SW480 (cell line): ENCODE measurements at regions not wholly inside any gene's neighbourhood (a gene's known extent, or its start where the extent isn't known, plus 50 kb on each side); places are given as distances from the start of the nearest gene placed in this dataset.
A peak's percentile ranks its signal among the peaks of the same experiment; 100 is the strongest.
"Not testable (repeated sequence)": the region's sequence is repeated elsewhere in the genome, so short reads cannot be mapped to it uniquely, and the experiment has no call there.

Experiments
- DNase-seq: peaks from one replicate; pipeline ENCODE4 v3.0.0-alpha.2; 2016; ENCODE audit warnings: low spot score

DNA sequence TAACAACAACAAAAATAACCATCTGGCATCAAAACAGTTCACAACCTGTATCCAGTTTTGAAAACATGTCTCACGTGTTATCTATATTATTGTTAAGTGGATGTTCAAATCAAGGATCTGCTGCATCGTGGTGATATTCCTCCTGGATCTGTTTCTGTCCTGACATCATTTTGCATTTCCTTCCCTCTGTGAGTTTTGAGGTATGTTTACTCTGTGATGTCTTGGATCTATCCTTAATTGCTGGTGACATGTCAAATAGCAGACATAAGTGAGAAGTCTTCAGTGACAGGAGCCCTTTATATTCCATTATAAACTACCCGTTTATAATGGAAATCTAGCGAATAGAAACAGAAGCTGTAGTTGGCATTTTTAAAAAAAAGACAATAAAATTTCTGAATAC is 381.8 kb upstream of the NOX3 start:
- DNase-seq = no peak

DNA sequence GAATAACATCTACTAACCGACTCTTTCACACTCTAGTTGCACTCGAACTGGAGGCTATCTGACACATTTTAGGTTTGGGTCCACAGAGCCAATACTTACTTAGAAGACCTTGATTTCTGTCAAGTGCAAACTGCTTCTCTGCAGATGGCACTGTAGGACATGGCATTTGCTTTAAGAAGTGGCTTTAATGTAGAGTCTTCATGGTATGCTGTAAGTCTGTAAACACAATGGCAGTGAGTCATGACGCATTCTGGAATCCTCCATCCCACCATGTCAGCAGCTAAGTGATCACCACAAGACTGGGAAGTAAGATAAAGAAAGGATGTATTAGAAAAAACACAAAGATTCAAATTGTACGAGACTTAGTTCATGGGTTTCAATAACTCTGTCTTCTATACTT is 377.0 kb upstream of the NOX3 start:
- peak; percentile 9 for DNase-seq

DNA sequence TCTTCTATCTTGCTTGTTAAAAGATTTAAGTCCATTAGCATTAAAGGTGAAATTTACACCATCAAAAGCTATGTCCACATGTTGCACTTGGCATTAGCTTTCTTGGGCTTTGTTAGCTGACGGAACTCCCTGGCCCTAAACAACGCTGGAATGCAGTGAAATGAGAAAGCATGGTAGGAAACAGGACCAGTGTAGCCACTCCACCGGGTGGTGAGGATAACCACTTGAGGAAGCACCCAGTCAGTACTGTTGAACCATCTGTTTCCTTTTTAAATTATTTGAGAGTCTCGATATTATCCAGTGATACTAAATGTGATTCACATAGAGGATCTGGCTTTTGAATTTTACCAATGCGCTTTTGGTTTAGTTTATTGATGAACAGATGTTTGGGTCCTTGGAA is 374.9 kb upstream of the NOX3 start:
- DNase-seq = no peak

- no peak for DNase-seq
These were observed 374.0 kb upstream of the NOX3 start for GRCh38 chr6:155829646-155830045.

GRCh38 chr6:155828989-155829388 is 373.4 kb upstream of the NOX3 start:
- DNase-seq = no peak

DNA sequence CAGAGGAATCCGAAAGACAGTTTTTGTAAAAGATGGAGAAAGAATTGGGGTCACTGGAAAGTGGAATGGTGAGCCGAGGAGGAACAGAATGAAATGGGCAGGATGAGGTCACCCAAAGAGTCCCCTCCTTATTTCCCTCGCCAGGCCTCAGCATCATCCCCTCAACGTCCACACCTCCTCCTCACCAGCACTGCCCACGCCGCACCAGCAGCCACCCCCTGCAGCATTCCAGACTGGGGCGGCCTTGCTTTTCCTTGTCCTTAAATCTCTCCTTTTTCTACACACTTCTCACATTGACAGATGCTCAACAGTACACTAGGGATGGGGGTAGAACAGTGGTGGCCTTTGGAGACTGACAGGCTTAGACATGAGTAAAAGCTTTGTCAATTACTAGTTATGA is 363.1 kb upstream of the NOX3 start:
- DNase-seq = no peak

GRCh38 chr6:155813548-155813947 is 357.9 kb upstream of the NOX3 start:
- DNase-seq = no peak

GRCh38 chr6:155807243-155807642 is 351.6 kb upstream of the NOX3 start:
- no peak for DNase-seq

GRCh38 chr6:155801046-155801445 is 345.4 kb upstream of the NOX3 start:
- DNase-seq = no peak

GRCh38 chr6:155798876-155799275 is 343.2 kb upstream of the NOX3 start:
- not testable (repeated sequence) for DNase-seq

DNA sequence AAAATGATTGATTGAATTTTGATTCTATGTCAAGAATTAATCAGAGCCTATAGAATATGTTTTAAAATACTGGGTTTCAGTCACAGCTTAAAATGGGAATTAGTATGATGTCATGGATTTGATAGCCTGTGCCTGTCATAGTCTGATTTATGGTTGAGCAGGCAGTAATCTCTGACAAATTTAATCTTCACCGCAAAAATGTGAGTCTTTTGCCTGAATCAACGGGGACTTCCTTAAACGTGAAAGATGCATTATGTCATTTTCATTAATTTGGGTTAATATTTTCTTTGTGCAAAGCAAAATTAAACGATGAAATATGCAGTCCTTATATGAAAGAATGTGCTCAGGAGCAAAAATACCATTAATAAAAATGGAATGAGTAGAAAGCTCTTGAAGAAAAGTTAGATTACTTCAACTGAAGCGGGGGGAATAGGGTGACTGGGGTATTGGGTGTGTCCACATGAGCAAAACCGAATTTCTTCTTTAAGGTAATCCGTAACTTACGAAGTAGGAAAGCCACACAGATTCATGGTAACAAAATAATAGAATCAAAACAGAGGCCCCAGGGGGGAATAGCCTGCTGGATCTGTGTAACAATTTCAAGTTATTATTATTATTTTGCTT is 339.6 kb upstream of the NOX3 start:
- DNase-seq = no peak

- DNase-seq = no peak
These were observed 336.3 kb upstream of the NOX3 start for GRCh38 chr6:155791891-155792290.

DNA sequence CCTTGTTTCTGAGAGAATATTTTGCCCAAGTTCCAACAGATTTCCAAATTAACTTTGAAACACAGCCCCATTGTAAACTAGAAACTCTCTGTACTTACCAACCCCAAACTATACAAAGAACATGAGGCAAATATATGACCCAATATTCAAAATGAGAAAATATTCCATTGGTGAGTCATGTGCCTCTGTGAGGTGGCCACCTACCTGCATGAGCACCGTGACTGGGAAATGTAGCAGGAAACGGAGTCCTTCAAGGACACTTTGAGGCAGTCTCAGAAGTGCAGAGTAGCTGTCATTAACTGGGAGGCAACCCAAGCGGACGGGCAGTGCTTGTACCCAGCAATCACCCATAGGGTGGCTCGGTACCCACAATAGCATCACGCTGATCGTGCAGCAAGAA is 335.5 kb upstream of the NOX3 start:
- DNase-seq = no peak

DNA sequence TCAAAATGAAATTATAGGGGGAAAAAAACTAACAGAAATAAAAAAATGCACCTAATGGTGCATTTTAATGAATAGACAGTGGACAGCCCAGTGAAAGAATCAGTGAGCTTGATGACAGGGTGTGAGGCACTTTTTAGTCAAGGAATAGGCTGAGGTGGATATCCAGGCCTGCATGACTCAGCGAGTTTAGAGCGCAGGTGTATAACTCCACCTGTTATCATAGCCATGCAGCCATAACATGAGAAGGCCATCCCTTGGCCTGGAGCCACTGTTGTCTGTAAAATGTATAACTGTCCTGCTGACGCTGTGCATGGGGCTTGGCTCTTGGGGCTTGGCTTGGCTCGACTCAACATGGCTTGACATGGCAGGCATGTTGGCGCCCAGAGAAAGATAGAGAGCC is 331.5 kb upstream of the NOX3 start:
- no peak for DNase-seq

DNA sequence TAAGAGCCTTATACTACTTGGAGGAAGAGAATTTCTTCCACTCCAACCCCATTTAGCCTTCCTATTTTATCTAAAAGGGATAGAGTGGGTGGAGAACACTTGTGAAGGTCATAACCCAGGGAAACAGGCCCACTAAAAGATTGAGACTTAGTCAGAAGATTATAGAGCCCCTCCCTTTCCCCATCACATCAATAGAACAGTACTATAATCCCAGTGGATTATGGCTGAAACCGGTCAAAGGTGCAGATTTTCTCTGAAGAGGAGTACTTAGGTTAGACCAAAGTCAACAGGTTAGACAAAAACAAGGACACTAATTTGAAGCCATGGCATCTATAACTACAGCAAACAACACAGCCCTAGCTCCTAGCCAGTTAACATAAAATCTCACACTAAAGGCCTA is 330.9 kb upstream of the NOX3 start:
- DNase-seq = no peak

DNA sequence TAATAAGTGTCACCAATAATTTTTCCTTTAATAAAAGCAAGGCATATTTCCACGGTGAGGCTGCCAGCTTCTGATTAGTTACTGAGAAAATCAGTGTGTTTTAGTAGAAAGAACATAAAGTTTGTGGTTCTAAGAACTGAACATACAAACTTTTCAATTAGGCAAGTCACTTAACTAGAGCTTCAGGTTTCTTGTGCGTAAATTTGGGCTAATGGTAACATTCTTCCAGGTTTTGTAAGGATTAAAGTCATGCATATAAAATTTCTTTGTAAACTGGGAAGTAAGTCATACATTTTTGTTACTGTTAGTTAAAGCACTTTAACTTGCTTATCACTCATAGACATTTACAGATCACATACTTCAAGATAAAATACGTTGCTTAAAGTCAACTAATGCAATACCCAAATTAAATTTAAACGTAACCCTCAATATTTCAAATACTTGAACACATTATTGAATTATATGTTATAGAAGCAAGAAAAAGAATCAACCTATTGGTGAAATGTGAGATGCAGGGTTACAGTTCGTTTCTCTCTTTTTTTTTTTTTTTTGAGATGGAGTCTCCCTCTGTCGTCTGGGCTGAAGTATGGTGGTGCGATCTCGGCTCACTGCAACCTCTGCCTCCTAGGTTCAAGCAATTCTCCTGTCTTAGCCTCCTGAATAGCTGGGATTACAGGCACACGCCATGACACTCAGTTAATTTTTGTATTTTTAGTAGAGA is 327.3 kb upstream of the NOX3 start:
- no peak for DNase-seq

DNA sequence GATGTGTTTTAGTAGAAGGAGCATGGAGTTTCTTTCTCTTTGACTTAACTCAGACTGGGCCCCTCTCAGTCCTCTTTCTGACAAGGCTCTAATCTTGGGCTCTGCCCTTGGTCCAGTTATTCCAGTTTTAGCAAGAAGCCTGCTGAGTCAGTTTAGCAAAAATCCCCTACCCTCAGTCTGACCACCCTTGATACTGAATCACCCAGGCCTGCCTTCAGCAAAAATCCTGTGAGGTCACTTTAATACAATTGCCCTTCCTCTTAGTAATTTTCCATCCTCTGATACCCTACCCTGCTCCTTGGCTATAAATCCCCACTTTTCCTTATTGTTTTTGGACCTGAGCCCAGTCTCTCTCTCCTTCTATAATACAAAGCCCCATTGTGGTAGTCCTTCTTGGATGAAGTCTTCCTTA is 326.7 kb upstream of the NOX3 start:
- DNase-seq = no peak

GRCh38 chr6:155779456-155779855 is 323.8 kb upstream of the NOX3 start:
- no peak for DNase-seq

DNA sequence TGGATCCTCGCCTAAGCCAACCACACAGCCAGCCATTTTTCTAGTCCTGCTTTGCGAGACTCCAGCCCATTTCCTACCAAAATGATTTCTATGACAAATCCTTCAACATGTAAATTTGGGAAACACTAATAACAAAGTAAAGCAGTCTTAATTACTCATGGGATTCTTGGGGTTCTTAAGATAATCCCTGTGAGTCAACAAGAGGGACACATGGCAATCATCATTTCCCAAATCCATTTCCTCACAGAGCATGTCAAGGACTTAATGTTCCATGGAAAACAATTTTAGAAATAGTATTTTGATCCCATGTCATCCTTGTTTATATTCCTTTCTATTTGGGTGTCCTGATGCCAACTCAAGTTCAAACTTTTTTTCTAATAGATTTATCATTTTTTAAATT is 322.7 kb upstream of the NOX3 start:
- no peak for DNase-seq

- DNase-seq = no peak
These were observed 316.2 kb upstream of the NOX3 start for GRCh38 chr6:155771822-155772221.

GRCh38 chr6:155770856-155771255 is 315.2 kb upstream of the NOX3 start:
- DNase-seq = no peak

- DNase-seq = no peak
These were observed 314.7 kb upstream of the NOX3 start for GRCh38 chr6:155770313-155770712.

- no peak for DNase-seq
These were observed 309.9 kb upstream of the NOX3 start for GRCh38 chr6:155765275-155766194.
